ENCODE measurements at regions not wholly inside any gene's neighbourhood (a gene's known extent, or its start where the extent isn't known, plus 50 kb on each side); places are given as distances from the start of the nearest gene placed in this dataset.

DNA sequence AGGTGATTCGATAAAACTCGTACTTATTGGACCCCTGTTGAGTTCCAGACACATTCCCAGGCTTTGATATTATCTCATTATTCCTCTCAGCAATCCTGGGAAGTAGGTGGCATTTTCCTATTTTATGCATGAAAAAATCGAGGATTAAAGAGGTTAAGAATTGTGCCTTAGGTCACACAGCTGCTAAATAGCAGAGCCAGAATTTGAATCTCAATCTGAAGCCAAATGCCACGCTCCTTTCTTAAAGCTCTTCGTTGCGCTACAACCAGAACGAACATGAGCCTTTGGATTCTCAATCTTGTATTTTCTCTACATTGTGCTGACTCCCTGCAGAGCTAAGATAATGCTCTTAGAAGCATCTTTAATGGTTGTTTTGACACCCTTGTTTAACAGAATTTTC is 527.8 kb upstream of the TLE4 start:
- TF ChIP-seq, protein P1, sequence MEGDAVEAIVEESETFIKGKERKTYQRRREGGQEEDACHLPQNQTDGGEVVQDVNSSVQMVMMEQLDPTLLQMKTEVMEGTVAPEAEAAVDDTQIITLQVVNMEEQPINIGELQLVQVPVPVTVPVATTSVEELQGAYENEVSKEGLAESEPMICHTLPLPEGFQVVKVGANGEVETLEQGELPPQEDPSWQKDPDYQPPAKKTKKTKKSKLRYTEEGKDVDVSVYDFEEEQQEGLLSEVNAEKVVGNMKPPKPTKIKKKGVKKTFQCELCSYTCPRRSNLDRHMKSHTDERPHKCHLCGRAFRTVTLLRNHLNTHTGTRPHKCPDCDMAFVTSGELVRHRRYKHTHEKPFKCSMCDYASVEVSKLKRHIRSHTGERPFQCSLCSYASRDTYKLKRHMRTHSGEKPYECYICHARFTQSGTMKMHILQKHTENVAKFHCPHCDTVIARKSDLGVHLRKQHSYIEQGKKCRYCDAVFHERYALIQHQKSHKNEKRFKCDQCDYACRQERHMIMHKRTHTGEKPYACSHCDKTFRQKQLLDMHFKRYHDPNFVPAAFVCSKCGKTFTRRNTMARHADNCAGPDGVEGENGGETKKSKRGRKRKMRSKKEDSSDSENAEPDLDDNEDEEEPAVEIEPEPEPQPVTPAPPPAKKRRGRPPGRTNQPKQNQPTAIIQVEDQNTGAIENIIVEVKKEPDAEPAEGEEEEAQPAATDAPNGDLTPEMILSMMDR (IDR thresholded peaks at IDR 0.05) = no peak
- TF ChIP-seq POLR2A (IDR thresholded peaks at IDR 0.05) = no peak
